ENCODE measurements at regions not wholly inside any gene's neighbourhood (a gene's known extent, or its start where the extent isn't known, plus 50 kb on each side); places are given as distances from the start of the nearest gene placed in this dataset.

- TF ChIP-seq YY1 (IDR thresholded peaks at IDR 0.05; ENCODE audit: extremely low read depth, insufficient replicate concordance, low read depth, low read length) = no peak
- no peak for TF ChIP-seq SP1 (IDR thresholded peaks at IDR 0.05; ENCODE audit: low read depth)
Observed at GRCh38 chr9:103977163-103977562, 116.9 kb upstream of the SMC2 start.
